ENCODE measurements at regions not wholly inside any gene's neighbourhood (a gene's known extent, or its start where the extent isn't known, plus 50 kb on each side); places are given as distances from the start of the nearest gene placed in this dataset.

DNA sequence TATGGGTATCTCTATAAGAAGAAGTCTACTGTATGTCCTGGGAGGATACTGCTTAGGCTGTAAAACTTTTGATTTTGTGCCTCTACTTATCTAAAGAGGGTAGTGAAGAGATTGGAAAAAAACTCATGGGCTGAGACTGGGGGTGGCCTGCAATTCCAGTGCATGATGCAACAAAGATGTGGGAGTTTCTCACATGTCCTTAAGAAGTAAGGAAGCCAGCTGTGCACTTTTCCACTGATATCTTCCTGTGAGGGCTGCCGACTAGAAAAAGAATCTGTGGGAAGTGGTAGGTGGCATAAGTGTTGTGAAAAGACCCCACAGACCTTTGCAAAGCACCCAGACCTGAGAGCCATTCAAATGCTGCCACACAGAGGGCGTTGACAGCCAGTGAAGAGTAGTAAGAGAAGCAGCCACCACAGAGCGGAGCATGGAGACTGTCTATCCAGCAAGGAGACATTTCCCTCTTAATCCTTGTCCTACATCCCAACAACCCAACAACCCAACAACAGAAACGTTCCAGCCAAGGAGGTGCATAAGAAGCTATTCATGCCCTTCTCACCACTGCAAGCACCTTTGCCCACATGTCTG, 65.1 kb downstream of the PFDN4 start:
- TF ChIP-seq ISL1 (CRISPR knock-in tag; IDR thresholded peaks at IDR 0.05) (no peak), ZNF565 (CRISPR knock-in tag; conservative IDR thresholded peaks at IDR 0.05; ENCODE audit: low read depth) (no peak)
- no peak for ATAC-seq

DNA sequence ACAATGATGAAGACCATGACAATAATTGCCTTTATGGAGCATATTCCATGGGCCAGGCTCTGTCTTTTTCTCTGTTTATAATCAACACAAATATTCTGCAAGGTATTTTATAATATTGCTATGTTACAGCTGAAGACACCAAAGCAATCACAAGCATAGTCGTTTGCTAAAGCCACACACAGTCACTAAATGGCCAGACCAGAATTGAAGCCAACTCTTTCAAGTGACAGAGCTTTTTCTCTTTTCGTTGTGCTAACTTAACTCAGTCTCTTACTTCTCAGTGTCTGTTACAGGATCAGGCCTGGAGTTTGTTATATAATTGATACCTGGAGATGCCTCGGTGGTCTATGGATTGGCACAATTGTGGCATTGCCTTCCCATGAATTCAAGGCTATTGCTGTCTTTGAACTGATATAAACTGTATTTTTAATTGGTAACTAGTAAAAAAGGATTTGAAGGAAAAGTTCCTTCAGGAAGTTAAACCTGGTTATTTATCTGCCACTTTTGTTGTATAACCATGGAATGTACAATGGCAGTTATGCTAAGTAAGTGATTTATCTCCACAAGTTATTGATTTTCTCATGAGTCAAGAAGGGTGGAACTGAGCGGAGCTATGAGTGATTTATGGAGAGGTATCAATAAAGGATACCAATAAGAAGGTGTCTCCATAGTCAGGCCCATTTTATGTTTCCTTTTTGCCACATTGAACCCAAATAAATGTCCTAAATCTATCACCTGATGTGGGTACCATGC, 67.6 kb downstream of the PFDN4 start:
- TF ChIP-seq SNAI2 (CRISPR knock-in tag; IDR thresholded peaks at IDR 0.05): no peak
- TF ChIP-seq ARNTL (CRISPR knock-in tag; IDR thresholded peaks at IDR 0.05; ENCODE audit: borderline replicate concordance, low read depth): no peak
- TF ChIP-seq CSDC2 (CRISPR knock-in tag; IDR thresholded peaks at IDR 0.05): no peak
- no peak for TF ChIP-seq ZNF8 (CRISPR knock-in tag; IDR thresholded peaks at IDR 0.05)
- TF ChIP-seq ISL1 (CRISPR knock-in tag; IDR thresholded peaks at IDR 0.05): no peak
- no peak for TF ChIP-seq BACH2 (CRISPR knock-in tag; IDR thresholded peaks at IDR 0.05; ENCODE audit: borderline replicate concordance)
- no peak for ATAC-seq

DNA sequence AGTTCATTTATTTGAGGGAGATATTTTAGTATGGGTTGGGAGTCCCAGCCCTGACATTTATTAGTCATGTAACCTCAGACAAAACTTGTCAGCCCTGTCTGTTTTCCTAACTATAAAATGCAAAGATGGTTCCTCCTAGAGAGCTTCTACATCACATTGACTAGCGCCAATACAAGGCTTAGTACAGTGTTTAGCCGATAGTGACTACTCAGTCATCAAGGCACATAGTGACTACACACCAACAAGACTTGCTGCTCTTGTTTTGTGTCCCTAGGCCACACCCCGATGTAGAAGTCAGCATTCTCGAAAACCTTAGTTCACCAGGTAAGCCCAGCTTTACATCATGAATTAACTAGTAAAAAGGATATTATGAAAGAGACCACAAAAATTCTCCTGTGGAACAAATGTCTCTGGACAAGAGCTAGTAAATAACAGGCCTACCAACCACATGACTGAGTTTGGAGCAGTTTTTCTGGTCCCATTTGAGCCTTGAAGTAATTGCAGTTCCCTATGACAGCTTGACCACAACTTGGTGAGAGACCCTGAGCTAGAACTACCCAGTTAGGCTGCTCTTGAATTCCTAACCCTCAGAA, 68.8 kb downstream of the PFDN4 start:
- TF ChIP-seq ZNF70 (CRISPR knock-in tag; IDR thresholded peaks at IDR 0.05) (no peak), TOX (CRISPR knock-in tag; IDR thresholded peaks at IDR 0.05; ENCODE audit: borderline replicate concordance) (no peak), TCF4 (CRISPR knock-in tag; IDR thresholded peaks at IDR 0.05; ENCODE audit: borderline replicate concordance) (no peak), ZFP30 (CRISPR knock-in tag; IDR thresholded peaks at IDR 0.05) (no peak), ESRRG (CRISPR knock-in tag; IDR thresholded peaks at IDR 0.05) (no peak), ZNF8 (CRISPR knock-in tag; IDR thresholded peaks at IDR 0.05) (no peak), ISL1 (CRISPR knock-in tag; IDR thresholded peaks at IDR 0.05) (no peak), ZNF565 (CRISPR knock-in tag; conservative IDR thresholded peaks at IDR 0.05; ENCODE audit: low read depth) (no peak), ZFP3 (CRISPR knock-in tag; IDR thresholded peaks at IDR 0.05) (no peak), SNAI2 (CRISPR knock-in tag; IDR thresholded peaks at IDR 0.05) (no peak), BACH2 (CRISPR knock-in tag; IDR thresholded peaks at IDR 0.05; ENCODE audit: borderline replicate concordance) (no peak)
- TF ChIP-seq, protein P1, sequence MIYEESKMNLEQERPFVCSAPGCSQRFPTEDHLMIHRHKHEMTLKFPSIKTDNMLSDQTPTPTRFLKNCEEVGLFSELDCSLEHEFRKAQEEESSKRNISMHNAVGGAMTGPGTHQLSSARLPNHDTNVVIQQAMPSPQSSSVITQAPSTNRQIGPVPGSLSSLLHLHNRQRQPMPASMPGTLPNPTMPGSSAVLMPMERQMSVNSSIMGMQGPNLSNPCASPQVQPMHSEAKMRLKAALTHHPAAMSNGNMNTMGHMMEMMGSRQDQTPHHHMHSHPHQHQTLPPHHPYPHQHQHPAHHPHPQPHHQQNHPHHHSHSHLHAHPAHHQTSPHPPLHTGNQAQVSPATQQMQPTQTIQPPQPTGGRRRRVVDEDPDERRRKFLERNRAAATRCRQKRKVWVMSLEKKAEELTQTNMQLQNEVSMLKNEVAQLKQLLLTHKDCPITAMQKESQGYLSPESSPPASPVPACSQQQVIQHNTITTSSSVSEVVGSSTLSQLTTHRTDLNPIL (CRISPR knock-in tag; IDR thresholded peaks at IDR 0.05; ENCODE audit: low read depth): no peak
- TF ChIP-seq, protein P2, sequence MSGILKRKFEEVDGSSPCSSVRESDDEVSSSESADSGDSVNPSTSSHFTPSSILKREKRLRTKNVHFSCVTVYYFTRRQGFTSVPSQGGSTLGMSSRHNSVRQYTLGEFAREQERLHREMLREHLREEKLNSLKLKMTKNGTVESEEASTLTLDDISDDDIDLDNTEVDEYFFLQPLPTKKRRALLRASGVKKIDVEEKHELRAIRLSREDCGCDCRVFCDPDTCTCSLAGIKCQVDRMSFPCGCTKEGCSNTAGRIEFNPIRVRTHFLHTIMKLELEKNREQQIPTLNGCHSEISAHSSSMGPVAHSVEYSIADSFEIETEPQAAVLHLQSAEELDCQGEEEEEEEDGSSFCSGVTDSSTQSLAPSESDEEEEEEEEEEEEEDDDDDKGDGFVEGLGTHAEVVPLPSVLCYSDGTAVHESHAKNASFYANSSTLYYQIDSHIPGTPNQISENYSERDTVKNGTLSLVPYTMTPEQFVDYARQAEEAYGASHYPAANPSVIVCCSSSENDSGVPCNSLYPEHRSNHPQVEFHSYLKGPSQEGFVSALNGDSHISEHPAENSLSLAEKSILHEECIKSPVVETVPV (CRISPR knock-in tag; IDR thresholded peaks at IDR 0.05): no peak
- TF ChIP-seq, protein P3, sequence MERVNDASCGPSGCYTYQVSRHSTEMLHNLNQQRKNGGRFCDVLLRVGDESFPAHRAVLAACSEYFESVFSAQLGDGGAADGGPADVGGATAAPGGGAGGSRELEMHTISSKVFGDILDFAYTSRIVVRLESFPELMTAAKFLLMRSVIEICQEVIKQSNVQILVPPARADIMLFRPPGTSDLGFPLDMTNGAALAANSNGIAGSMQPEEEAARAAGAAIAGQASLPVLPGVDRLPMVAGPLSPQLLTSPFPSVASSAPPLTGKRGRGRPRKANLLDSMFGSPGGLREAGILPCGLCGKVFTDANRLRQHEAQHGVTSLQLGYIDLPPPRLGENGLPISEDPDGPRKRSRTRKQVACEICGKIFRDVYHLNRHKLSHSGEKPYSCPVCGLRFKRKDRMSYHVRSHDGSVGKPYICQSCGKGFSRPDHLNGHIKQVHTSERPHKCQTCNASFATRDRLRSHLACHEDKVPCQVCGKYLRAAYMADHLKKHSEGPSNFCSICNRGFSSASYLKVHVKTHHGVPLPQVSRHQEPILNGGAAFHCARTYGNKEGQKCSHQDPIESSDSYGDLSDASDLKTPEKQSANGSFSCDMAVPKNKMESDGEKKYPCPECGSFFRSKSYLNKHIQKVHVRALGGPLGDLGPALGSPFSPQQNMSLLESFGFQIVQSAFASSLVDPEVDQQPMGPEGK (CRISPR knock-in tag; IDR thresholded peaks at IDR 0.05; ENCODE audit: borderline replicate concordance): no peak
- TF ChIP-seq, protein P4, sequence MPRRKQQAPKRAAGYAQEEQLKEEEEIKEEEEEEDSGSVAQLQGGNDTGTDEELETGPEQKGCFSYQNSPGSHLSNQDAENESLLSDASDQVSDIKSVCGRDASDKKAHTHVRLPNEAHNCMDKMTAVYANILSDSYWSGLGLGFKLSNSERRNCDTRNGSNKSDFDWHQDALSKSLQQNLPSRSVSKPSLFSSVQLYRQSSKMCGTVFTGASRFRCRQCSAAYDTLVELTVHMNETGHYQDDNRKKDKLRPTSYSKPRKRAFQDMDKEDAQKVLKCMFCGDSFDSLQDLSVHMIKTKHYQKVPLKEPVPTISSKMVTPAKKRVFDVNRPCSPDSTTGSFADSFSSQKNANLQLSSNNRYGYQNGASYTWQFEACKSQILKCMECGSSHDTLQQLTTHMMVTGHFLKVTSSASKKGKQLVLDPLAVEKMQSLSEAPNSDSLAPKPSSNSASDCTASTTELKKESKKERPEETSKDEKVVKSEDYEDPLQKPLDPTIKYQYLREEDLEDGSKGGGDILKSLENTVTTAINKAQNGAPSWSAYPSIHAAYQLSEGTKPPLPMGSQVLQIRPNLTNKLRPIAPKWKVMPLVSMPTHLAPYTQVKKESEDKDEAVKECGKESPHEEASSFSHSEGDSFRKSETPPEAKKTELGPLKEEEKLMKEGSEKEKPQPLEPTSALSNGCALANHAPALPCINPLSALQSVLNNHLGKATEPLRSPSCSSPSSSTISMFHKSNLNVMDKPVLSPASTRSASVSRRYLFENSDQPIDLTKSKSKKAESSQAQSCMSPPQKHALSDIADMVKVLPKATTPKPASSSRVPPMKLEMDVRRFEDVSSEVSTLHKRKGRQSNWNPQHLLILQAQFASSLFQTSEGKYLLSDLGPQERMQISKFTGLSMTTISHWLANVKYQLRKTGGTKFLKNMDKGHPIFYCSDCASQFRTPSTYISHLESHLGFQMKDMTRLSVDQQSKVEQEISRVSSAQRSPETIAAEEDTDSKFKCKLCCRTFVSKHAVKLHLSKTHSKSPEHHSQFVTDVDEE (CRISPR knock-in tag; IDR thresholded peaks at IDR 0.05): no peak
- TF ChIP-seq, protein P5, sequence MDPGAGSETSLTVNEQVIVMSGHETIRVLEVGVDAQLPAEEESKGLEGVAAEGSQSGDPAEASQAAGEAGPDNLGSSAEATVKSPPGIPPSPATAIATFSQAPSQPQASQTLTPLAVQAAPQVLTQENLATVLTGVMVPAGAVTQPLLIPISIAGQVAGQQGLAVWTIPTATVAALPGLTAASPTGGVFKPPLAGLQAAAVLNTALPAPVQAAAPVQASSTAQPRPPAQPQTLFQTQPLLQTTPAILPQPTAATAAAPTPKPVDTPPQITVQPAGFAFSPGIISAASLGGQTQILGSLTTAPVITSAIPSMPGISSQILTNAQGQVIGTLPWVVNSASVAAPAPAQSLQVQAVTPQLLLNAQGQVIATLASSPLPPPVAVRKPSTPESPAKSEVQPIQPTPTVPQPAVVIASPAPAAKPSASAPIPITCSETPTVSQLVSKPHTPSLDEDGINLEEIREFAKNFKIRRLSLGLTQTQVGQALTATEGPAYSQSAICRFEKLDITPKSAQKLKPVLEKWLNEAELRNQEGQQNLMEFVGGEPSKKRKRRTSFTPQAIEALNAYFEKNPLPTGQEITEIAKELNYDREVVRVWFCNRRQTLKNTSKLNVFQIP (CRISPR knock-in tag; IDR thresholded peaks at IDR 0.05; ENCODE audit: borderline replicate concordance, low read depth): no peak
- no peak for ATAC-seq
